H1 (cell line): ENCODE measurements at regions not wholly inside any gene's neighbourhood (a gene's known extent, or its start where the extent isn't known, plus 50 kb on each side); places are given as distances from the start of the nearest gene placed in this dataset.

ENCODE experiments used
- CTCF ChIA-PET: fragments of 300-600 bp; sonication (Branson Sonifier 250); formaldehyde crosslinking; loops from one replicate; lab custom pipeline; 2021; ENCODE audit not compliant: partially characterized antibody; lab: Charles Lee
- POLR2A ChIA-PET: fragments of 300-600 bp; sonication (Branson Sonifier 250); formaldehyde crosslinking; loops from one replicate; lab custom pipeline; 2021; ENCODE audit warnings: inconsistent platforms; ENCODE audit not compliant: partially characterized antibody; lab: Charles Lee
- DNase-seq, 2 experiments: peaks; one replicate each; pipeline versions ENCODE4 v3.0.0 to v3.0.0-alpha.2; 2010 to 2022; ENCODE audit warnings: low spot score in 2 of 2, low read depth in 1 of 2, mixed read lengths in 1 of 2
- FAIRE-seq: peaks from 2 replicates; lab custom pipeline; 2011; peaks lifted over from hg19 to GRCh38; lab: Jason Lieb, UNC
- H2AFZ ChIP-seq: 2 replicates; pipeline ENCODE4 v1.8.1; 2012; ENCODE audit warnings: low read length, inconsistent platforms
- H2AK5ac ChIP-seq: 2 replicates; pipeline ENCODE4 v1.6.1; 2013; ENCODE audit warnings: low read depth, low read length
- H2BK120ac ChIP-seq: replicated peaks from 2 replicates; pipeline ENCODE3; 2013; ENCODE audit warnings: low read depth, low read length, inconsistent platforms
- H2BK12ac ChIP-seq: 2 replicates; pipeline ENCODE4 v1.6.1; 2013; ENCODE audit warnings: low read depth, low read length
- H2BK15ac ChIP-seq: 2 replicates; pipeline ENCODE4 v1.6.1; 2013; ENCODE audit warnings: low read length
- H2BK20ac ChIP-seq: 2 replicates; pipeline ENCODE4 v1.6.1; 2013; ENCODE audit warnings: low read length
- H2BK5ac ChIP-seq: 2 replicates; pipeline ENCODE4 v1.6.1; 2013; ENCODE audit warnings: low read depth, low read length
- H3K14ac ChIP-seq: 2 replicates; pipeline ENCODE4 v1.6.1; 2013; ENCODE audit warnings: inconsistent platforms; ENCODE audit not compliant: insufficient read length
- H3K18ac ChIP-seq: 2 replicates; pipeline ENCODE4 v1.6.1; 2013; ENCODE audit warnings: low read length; ENCODE audit errors: extremely low read depth
- H3K23ac ChIP-seq: 2 replicates; pipeline ENCODE4 v1.6.1; 2013; ENCODE audit warnings: inconsistent platforms; ENCODE audit not compliant: insufficient read length
- H3K23me2 ChIP-seq: 2 replicates; pipeline ENCODE4 v1.6.1; 2013; ENCODE audit warnings: low read depth, low read length
- H3K27ac ChIP-seq: 2 replicates; pipeline ENCODE4 v1.6.1; 2011; ENCODE audit warnings: low read depth, low read length, inconsistent platforms
- H3K27me3 ChIP-seq, 4 experiments: replicated peaks in 1 of 4; 1 replicate in 1 of 4; 2 replicates in 3 of 4; pipeline versions ENCODE4 v1.6.1 to v1.8.1; 2011 to 2013; ENCODE audit warnings: low read length in 3 of 4, mild to moderate bottlenecking in 3 of 4, inconsistent platforms in 2 of 4, mixed read lengths in 2 of 4, moderate library complexity in 1 of 4; ENCODE audit not compliant: control insufficient read depth in 3 of 4, insufficient read depth in 3 of 4; ENCODE audit errors: extremely low read depth in 1 of 4
- H3K36me3 ChIP-seq, 4 experiments: 2 replicates each; pipeline versions ENCODE4 v1.6.1 to v1.8.1; 2011 to 2013; ENCODE audit warnings: mild to moderate bottlenecking in 4 of 4, low read length in 3 of 4, moderate library complexity in 2 of 4, control low read depth in 1 of 4, inconsistent platforms in 1 of 4; ENCODE audit not compliant: insufficient read depth in 4 of 4, control insufficient read depth in 2 of 4
- H3K4ac ChIP-seq: replicated peaks from 2 replicates; pipeline ENCODE3; 2013; ENCODE audit warnings: low read length, low read depth, mixed read lengths, inconsistent platforms; ENCODE audit not compliant: insufficient read length
- H3K4me1 ChIP-seq, 4 experiments: replicated peaks in 1 of 4; 1 replicate in 1 of 4; 2 replicates in 3 of 4; pipeline versions ENCODE4 v1.6.1 to v1.8.1; 2011 to 2013; ENCODE audit warnings: low read length in 3 of 4, inconsistent platforms in 2 of 4, mixed read lengths in 1 of 4; ENCODE audit not compliant: insufficient read depth in 4 of 4, control insufficient read depth in 3 of 4
- H3K4me2 ChIP-seq, 2 experiments: 2 replicates each; pipeline versions ENCODE4 v1.6.1 to v1.8.1; 2011 to 2013; ENCODE audit warnings: low read depth in 2 of 2, low read length in 2 of 2, control low read depth in 1 of 2, inconsistent platforms in 1 of 2, mild to moderate bottlenecking in 1 of 2; ENCODE audit not compliant: insufficient read depth in 1 of 2
- H3K4me3 ChIP-seq, 4 experiments: fragments of 200-600, 300-600 bp in 1 of 4; sonication (generic), shearing (Covaris generic), sonication (Bioruptor Twin) in 1 of 4; 2 replicates each; pipeline versions ENCODE4 v1.5.1 to v1.8.1; 2011 to 2016; ENCODE audit warnings: low read length in 4 of 4, low read depth in 3 of 4, control low read depth in 2 of 4, inconsistent platforms in 2 of 4, mild to moderate bottlenecking in 2 of 4, mixed read lengths in 1 of 4, moderate library complexity in 1 of 4; ENCODE audit not compliant: insufficient read depth in 2 of 4; ENCODE audit errors: extremely low read depth in 1 of 4
- H3K56ac ChIP-seq: replicated peaks from 2 replicates; pipeline ENCODE3; 2013; ENCODE audit warnings: low read depth, mild to moderate bottlenecking, mixed read lengths, low read length, inconsistent platforms; ENCODE audit not compliant: insufficient read length
- H3K79me1 ChIP-seq: 2 replicates; pipeline ENCODE4 v1.6.1; 2013; ENCODE audit warnings: low read depth, low read length, control low read depth
- H3K79me2 ChIP-seq, 2 experiments: 2 replicates each; pipeline versions ENCODE4 v1.6.1 to v1.8.1; 2012 to 2013; ENCODE audit warnings: low read length in 2 of 2, mild to moderate bottlenecking in 2 of 2, inconsistent platforms in 1 of 2; ENCODE audit not compliant: insufficient read depth in 2 of 2, control insufficient read depth in 1 of 2
- H3K9ac ChIP-seq, 4 experiments: replicated peaks in 1 of 4; 1 replicate in 1 of 4; 2 replicates in 3 of 4; pipeline versions ENCODE4 v1.6.1 to v1.8.1; 2011 to 2013; ENCODE audit warnings: low read depth in 3 of 4, low read length in 3 of 4, control low read depth in 2 of 4, mild to moderate bottlenecking in 2 of 4, moderate library complexity in 2 of 4, inconsistent platforms in 1 of 4; ENCODE audit errors: extremely low read depth in 1 of 4
- H3K9me3 ChIP-seq, 2 experiments: 2 replicates each; pipeline versions ENCODE4 v1.6.1 to v1.8.1; 2012 to 2013; ENCODE audit warnings: mild to moderate bottlenecking in 2 of 2, moderate library complexity in 2 of 2, control low read depth in 1 of 2, inconsistent platforms in 1 of 2, low read depth in 1 of 2, low read length in 1 of 2, mixed read lengths in 1 of 2; ENCODE audit not compliant: insufficient read depth in 2 of 2
- H4K20me1 ChIP-seq, 2 experiments: replicated peaks in 1 of 2; 2 replicates each; pipeline versions ENCODE3 to v1.8.1; 2011 to 2013; ENCODE audit warnings: inconsistent platforms in 2 of 2, low read length in 2 of 2, mild to moderate bottlenecking in 1 of 2; ENCODE audit not compliant: insufficient read depth in 2 of 2, control insufficient read depth in 1 of 2
- H4K5ac ChIP-seq: 2 replicates; pipeline ENCODE4 v1.6.1; 2013; ENCODE audit warnings: low read length, low read depth, mixed read lengths, inconsistent platforms; ENCODE audit not compliant: insufficient read length
- H4K8ac ChIP-seq: 2 replicates; pipeline ENCODE4 v1.8.0; 2013; ENCODE audit warnings: mild to moderate bottlenecking, moderate library complexity, low read length, inconsistent platforms; ENCODE audit not compliant: insufficient read depth; ENCODE audit errors: extremely low read depth
- H4K91ac ChIP-seq: replicated peaks from 2 replicates; pipeline ENCODE3; 2013; ENCODE audit warnings: low read length, mixed read lengths, inconsistent platforms; ENCODE audit not compliant: insufficient read length
- ASH2L ChIP-seq: fragments of 200-600, 300-600 bp; sonication (generic); IDR thresholded peaks from one replicate; pipeline ENCODE4 v1.7.1; 2017; ENCODE audit warnings: low read length
- CBX8 ChIP-seq: fragments of 300-800, 300-1000 bp; sonication (generic); IDR thresholded peaks from 2 replicates; pipeline ENCODE4 v1.7.1; 2016; ENCODE audit warnings: low read depth, low read length, borderline replicate concordance
- CREB1 ChIP-seq: IDR thresholded peaks from 2 replicates; pipeline ENCODE4 v1.6.1; 2012; ENCODE audit warnings: inconsistent platforms
- CTBP2 ChIP-seq: IDR thresholded peaks from 2 replicates; pipeline ENCODE4 v1.7.0; 2011; ENCODE audit warnings: borderline replicate concordance, mild to moderate bottlenecking, moderate library complexity, mixed read lengths, low read length; ENCODE audit not compliant: insufficient read depth, insufficient read length
- FOSL1 ChIP-seq: IDR thresholded peaks from 2 replicates; pipeline ENCODE4 v1.6.1; 2011; ENCODE audit warnings: mild to moderate bottlenecking, low read depth, low read length, moderate library complexity; ENCODE audit not compliant: insufficient read depth
- GABPA ChIP-seq: IDR thresholded peaks from 2 replicates; pipeline ENCODE4 v1.6.1; 2011; ENCODE audit warnings: mild to moderate bottlenecking, low read length, moderate library complexity, borderline replicate concordance; ENCODE audit not compliant: insufficient read depth
- GTF2F1 ChIP-seq: IDR thresholded peaks from 2 replicates; pipeline ENCODE4 v1.6.1; 2012; ENCODE audit warnings: low read depth, low read length, improper control_type of control experiment, borderline replicate concordance
- HDAC2 ChIP-seq, 2 experiments: fragments of 300-600 bp in 1 of 2; sonication (generic) in 1 of 2; IDR thresholded peaks; 2 replicates each; pipeline ENCODE4 v1.6.1; 2011 to 2012; ENCODE audit warnings: low read depth in 2 of 2, low read length in 2 of 2, mild to moderate bottlenecking in 2 of 2, moderate library complexity in 2 of 2, borderline replicate concordance in 1 of 2, inconsistent platforms in 1 of 2
- KDM1A ChIP-seq: fragments of 200-600, 300-600 bp; sonication (generic); IDR thresholded peaks from 2 replicates; pipeline ENCODE4 v1.7.1; 2016; ENCODE audit warnings: mild to moderate bottlenecking, low read length, borderline replicate concordance
- POLR2A ChIP-seq, 2 experiments: IDR thresholded peaks; 1 replicate in 1 of 2; 2 replicates in 1 of 2; pipeline ENCODE4 v1.6.1; 2011; ENCODE audit warnings: low read depth in 2 of 2, low read length in 2 of 2, mild to moderate bottlenecking in 2 of 2; ENCODE audit errors: control extremely low read depth in 1 of 2
- POU5F1 ChIP-seq: IDR thresholded peaks from 2 replicates; pipeline ENCODE4 v1.6.1; 2011; ENCODE audit warnings: low read depth, mild to moderate bottlenecking, low read length, moderate library complexity
- TAF1 ChIP-seq: IDR thresholded peaks from 2 replicates; pipeline ENCODE4 v1.6.1; 2011; ENCODE audit warnings: mild to moderate bottlenecking, low read depth, low read length
- WGBS, 2 experiments: shearing (Covaris generic) in 1 of 2; methylation state at CpG; one replicate each; pipeline versions ENCODE4 v1.1.6 to v1.1.7; 2013 to 2015; ENCODE audit warnings: low lambda C conversion rate in 2 of 2, mixed read lengths in 2 of 2, inconsistent platforms in 1 of 2, low coverage in 1 of 2, missing lambda C conversion rate in 1 of 2; ENCODE audit not compliant: insufficient replicate concordance in 2 of 2, insufficient coverage in 1 of 2, insufficient read length in 1 of 2; ENCODE audit errors: extremely low coverage in 1 of 2, missing lambda C conversion rate in 1 of 2; 5-methylcytosine and 5-hydroxymethylcytosine counted together
- TF ChIP-seq, protein P1 (sequence below): IDR thresholded peaks from 2 replicates; pipeline ENCODE4 v1.6.1; 2011; ENCODE audit warnings: low read depth, mild to moderate bottlenecking, low read length; ENCODE audit not compliant: insufficient read depth

DNA sequence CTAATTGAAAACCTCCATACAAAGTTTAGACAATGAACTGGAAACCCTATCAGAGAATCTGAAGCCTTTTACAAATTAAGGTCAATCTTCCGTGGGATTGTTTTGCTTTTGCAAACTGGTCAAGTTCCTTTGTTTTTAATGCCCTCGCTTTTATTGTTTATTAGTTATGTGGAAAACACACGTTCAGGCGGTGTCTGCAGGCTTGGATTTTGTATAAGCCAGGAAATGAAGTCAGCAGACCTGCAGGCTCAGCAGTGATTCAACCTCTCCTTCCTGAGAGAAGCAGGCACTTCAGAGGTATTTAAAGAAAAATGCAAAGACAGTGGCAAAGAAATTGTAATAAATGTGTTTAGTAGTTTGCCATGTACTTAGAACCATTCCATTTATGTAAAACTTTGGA, 103.4 kb upstream of the PDE10A start:
- no peak for FAIRE-seq

More for the DNA sequence above, 103.4 kb upstream of the PDE10A start:
- Histone ChIP-seq H3K23me2 (no peaks in the 10 kb centered on the region), H3K4me1 (no peaks in the 10 kb centered on the region), H3K79me2 (no peaks in the 10 kb centered on the region), H4K8ac (no peak overlapping the region), H3K27ac (no peak overlapping the region), H3K4me3 (no peak overlapping the region), H2BK120ac (no peak overlapping the region), H3K9ac (no peak overlapping the region), H2AK5ac (no peak overlapping the region), H3K27me3 (no peaks in the 10 kb centered on the region), H3K9me3 (no peaks in the 10 kb centered on the region), H4K20me1 (no peaks in the 10 kb centered on the region), H3K4ac (no peak overlapping the region), H3K23ac (no peak overlapping the region), H3K18ac (no peak overlapping the region), H4K5ac (no peak overlapping the region), H2BK20ac (no peak overlapping the region), H2AFZ (no peak overlapping the region), H2BK15ac (no peak overlapping the region), H3K36me3 (no peaks in the 10 kb centered on the region), H3K56ac (no peak overlapping the region), H2BK5ac (no peak overlapping the region), H2BK12ac (no peak overlapping the region), H3K79me1 (no peaks in the 10 kb centered on the region), H3K4me2 (no peak overlapping the region), H3K14ac (no peak overlapping the region), H4K91ac (no peak overlapping the region)
- 76% methylated on average over 4 of the region's 4 CpGs; no CpG with 5 or more reads in 1 of the 2 experiments for WGBS, 2 experiments
- POLR2A ChIA-PET, result no interaction called here
- no peak for DNase-seq
- no peak for TF ChIP-seq GTF2F1
- TF ChIP-seq POLR2A (IDR thresholded peaks at IDR 0.05; ENCODE audit: control extremely low read depth in 1 of 2, low read depth in 2 of 2, low read length in 2 of 2), result no peak
- TF ChIP-seq, protein P1, sequence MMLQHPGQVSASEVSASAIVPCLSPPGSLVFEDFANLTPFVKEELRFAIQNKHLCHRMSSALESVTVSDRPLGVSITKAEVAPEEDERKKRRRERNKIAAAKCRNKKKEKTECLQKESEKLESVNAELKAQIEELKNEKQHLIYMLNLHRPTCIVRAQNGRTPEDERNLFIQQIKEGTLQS, result no peak
- no peak for TF ChIP-seq KDM1A
- TF ChIP-seq CBX8, result no peak
- TF ChIP-seq POU5F1, result no peak
- no peak for TF ChIP-seq GABPA
- no peak for TF ChIP-seq CTBP2
- TF ChIP-seq HDAC2 (IDR thresholded peaks at IDR 0.05; ENCODE audit: borderline replicate concordance in 1 of 2, low read depth in 2 of 2, low read length in 2 of 2), result no peak
- no peak for TF ChIP-seq TAF1
- no peak for TF ChIP-seq ASH2L
- TF ChIP-seq FOSL1, result no peak
- TF ChIP-seq CREB1, result no peak
- CTCF ChIA-PET, result interaction anchor here (1.1 kb wide), 1 partner anchor 12 kb away, joined by 5 read pairs; no protein-coding TSS in a partner anchor
